HG03196 (cell line): ENCODE measurements at regions not wholly inside any gene's neighbourhood (a gene's known extent, or its start where the extent isn't known, plus 50 kb on each side); places are given as distances from the start of the nearest gene placed in this dataset.
A peak's percentile ranks its signal among the peaks of the same experiment; 100 is the strongest.

Experiments used
- ATAC-seq: cut with Tn5 transposase; IDR thresholded peaks from one replicate; pipeline ENCODE4 v1.9.1; 2021; ENCODE audit not compliant: unreplicated experiment

DNA sequence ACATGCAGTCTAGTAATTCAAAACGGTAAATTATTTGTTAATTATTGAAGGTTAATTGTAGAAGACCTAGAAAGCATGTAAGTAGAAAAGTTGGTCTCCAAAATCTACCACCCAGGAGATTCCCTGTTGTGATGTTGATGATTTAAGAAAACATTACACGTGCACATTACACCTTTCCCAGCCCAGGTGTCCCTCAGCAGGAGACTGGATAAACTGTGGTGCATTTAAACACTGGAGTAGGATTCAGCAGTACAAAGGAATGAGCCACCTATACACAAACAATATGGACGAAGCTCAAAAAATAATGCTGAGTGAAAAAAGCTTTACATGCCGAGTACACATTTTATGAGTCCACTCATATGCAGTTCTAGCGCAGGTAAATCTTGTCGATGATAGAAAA is 109.0 kb upstream of the STARD3NL start:
- ATAC-seq = no peak

- ATAC-seq = no peak
These were observed 107.3 kb upstream of the STARD3NL start for GRCh38 chr7:38070718-38071117.

DNA sequence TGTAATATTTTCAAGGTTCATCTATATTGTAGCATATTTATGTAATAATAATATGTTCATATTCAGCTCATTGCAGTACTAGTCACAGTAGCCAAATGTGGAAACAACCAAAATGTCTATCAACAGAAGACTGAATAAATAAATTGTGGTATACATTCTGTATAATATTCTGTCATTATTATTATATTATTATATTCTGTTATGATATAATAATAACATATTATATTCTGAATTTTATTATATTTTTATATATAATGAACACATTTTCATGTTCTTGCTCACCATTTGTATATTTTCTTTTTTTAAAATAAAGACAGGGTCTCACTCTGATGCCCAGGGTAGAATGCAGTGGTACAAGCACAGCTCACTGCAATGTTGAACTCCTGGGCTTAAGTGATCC is 91.2 kb upstream of the STARD3NL start:
- no peak for ATAC-seq

DNA sequence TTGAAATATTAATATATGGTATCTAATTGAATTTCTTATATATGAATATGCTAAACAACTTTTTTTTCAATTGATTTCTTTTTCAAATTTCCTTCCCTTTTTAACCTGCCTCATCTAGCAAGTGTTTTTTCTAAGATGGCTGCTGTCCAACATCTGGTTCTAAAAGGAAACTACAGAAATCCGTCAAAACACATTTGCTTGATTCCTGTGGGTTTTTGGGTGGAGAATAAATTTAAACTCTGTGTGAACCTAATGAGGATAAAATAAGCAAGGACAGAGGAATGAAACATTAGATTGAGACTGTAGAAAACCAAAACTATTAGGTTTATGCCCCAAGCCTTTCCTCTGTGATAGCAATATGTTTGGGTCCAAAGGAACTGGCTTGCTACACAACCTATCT is 75.5 kb upstream of the STARD3NL start:
- ATAC-seq = no peak

DNA sequence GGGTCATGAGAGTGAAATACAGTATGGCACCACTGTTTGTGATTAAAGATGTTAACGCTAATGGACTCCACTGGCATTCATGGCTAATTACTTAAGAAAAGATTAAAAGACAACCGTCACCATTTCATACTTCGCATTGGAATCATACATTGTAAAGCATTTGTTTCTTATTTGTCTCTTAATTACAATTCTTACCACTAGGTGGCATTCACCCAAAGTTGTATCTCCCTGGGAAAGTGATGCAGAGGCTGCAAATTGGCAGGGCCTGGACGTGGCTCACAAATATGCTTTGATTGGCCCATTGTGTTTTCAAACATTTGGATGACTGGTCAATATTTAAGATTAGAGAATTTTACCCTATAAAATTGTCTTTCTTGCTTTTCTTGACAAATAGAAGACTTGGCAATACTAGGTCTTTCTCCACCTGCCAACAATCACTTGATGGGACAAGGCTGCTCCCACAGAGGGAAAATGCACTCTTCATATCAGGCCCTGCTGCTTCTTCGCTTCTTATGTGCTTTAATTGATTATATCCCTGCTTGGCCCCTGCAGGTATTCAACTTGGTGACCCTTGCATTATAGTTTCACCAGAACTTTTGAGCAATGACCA is 72.1 kb upstream of the STARD3NL start:
- no peak for ATAC-seq

DNA sequence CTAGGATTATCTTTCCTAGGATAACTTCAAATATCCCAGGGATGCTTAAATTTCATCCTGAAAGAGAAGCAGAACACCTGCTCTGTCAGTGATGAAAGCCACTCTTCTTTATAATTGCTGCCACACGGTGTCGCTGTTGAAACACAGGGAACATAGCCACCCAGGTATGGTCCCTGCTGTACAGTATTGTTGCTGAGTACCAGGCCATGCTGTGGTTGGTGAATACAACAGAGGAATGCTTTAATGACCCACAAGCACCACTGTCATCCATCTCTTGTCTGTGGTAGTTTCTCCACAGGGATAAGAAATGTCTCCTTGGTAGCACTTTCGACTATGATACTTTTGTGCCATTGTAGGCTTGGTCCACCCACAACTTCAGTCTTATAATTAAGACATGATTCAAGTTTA is 70.6 kb upstream of the STARD3NL start:
- ATAC-seq = peak; percentile 91

DNA sequence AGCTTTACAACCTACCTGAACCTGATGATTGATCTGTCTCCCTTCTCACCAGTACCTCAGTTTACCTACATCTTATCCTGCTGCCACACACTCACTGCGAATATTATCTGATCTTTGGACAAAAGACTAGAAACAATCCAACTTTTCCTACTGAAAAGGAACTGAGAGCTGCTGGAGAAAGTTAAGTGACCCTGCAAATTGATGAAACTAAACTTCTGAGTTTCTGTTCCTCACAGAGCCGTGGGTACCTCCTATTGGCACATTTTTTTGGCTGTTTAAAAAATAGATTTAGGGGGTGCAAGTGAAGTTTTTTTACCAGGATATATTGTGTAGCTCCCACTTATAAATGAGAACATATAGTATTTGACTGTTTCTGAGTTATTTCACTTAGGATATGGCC is 66.0 kb upstream of the STARD3NL start:
- no peak for ATAC-seq

DNA sequence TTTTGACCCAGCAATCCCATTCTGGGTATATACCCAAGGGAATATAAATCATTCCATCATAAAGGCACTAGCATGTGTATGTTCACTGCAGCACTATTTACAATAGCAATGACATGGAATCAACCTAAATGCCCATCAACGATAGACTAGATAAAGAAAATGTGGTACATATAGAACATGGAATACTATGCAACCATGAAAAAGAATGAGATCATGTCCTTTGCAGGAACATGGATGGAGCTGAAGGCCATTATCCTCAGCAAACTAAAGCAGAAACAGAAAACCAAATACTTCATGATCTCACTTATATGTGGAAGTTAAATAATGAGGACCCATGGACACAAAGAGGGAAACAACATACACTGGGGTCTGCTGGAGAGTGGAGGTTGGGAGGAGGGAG is 58.0 kb upstream of the STARD3NL start:
- ATAC-seq = no peak

- ATAC-seq = no peak
These were observed 55.5 kb upstream of the STARD3NL start for GRCh38 chr7:38122501-38122900.

- no peak for ATAC-seq
These were observed 54.6 kb upstream of the STARD3NL start for GRCh38 chr7:38123494-38123893.

- no peak for ATAC-seq
These were observed 50.5 kb upstream of the STARD3NL start for GRCh38 chr7:38127216-38128207.
